ENCODE measurements at regions not wholly inside any gene's neighbourhood (a gene's known extent, or its start where the extent isn't known, plus 50 kb on each side); places are given as distances from the start of the nearest gene placed in this dataset.

DNA sequence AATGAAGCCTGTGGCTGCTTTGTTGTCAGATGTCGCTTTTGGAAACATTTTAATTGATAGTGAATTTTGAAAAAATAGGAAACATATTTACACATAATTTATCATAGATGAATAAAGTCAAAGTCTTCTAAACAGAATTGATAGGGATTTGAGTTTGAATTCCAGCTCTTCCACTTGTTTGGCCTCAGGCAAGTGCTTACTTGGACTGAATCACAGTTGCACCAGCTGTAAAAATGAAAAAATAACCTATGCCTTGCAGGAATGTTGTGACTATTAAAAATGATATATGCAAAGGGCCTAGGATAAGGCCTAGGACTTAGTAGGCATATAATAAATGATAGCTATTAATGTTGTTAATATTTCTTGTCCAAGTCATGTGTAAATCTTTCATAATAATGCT, 618.5 kb upstream of the MMS22L start:
- no peak overlapping the region for H3K4me3 ChIP-seq (ENCODE audit: low read depth, low read length)
- TF ChIP-seq, protein P1, sequence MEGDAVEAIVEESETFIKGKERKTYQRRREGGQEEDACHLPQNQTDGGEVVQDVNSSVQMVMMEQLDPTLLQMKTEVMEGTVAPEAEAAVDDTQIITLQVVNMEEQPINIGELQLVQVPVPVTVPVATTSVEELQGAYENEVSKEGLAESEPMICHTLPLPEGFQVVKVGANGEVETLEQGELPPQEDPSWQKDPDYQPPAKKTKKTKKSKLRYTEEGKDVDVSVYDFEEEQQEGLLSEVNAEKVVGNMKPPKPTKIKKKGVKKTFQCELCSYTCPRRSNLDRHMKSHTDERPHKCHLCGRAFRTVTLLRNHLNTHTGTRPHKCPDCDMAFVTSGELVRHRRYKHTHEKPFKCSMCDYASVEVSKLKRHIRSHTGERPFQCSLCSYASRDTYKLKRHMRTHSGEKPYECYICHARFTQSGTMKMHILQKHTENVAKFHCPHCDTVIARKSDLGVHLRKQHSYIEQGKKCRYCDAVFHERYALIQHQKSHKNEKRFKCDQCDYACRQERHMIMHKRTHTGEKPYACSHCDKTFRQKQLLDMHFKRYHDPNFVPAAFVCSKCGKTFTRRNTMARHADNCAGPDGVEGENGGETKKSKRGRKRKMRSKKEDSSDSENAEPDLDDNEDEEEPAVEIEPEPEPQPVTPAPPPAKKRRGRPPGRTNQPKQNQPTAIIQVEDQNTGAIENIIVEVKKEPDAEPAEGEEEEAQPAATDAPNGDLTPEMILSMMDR (conservative IDR thresholded peaks at IDR 0.05; ENCODE audit: low read depth, low read length) = no peak

DNA sequence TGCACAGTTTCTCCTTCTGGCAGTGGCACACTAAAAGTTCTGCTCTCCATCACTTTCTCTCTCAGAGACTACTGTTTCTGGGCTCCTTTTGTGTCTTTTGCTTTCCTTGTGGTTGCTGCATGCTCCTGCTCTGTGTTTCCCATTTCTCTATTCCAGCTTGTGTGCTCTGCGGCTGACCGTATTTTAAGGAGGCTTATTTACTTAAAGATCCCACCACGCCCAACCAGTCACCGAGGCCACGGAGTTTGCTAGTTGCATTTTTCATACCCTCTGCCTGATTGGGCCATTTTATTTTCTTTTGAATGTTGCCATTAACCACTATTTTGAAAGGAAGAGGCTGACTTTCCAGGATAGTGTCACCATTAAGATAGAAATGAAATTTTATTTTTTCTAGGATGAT, 626.4 kb upstream of the MMS22L start:
- no peak for DNase-seq (ENCODE audit: low read depth)
- H3K4me3 ChIP-seq (ENCODE audit: low read depth, low read length) = no peak overlapping the region
- TF ChIP-seq, protein P1 (conservative IDR thresholded peaks at IDR 0.05; ENCODE audit: low read depth, low read length) = no peak

More for the DNA sequence above, 618.5 kb upstream of the MMS22L start:
- DNase-seq (ENCODE audit: low read depth) = no peak

DNA sequence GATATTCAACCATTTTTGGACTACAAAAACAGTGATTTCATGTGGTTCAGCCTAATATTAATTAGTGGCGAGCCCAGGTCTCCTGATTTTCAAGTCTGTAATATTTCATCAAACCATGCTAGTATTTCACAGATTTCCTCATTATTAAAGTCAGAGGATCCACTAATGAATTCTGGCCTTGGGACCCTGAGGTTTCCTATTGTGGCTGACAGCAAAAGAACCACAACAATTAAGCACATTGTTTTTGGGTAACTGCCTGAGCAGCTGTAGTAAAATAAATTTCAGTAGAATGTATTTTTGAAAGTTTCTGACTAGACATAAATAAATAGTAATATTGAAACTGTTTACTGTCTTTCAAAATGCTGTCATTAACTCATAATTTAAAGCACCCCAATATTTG, 630.7 kb upstream of the MMS22L start:
- TF ChIP-seq, protein P1 (conservative IDR thresholded peaks at IDR 0.05; ENCODE audit: low read depth, low read length) = no peak
- no peak overlapping the region for H3K4me3 ChIP-seq (ENCODE audit: low read depth, low read length)
- no peak for DNase-seq (ENCODE audit: low read depth)

DNA sequence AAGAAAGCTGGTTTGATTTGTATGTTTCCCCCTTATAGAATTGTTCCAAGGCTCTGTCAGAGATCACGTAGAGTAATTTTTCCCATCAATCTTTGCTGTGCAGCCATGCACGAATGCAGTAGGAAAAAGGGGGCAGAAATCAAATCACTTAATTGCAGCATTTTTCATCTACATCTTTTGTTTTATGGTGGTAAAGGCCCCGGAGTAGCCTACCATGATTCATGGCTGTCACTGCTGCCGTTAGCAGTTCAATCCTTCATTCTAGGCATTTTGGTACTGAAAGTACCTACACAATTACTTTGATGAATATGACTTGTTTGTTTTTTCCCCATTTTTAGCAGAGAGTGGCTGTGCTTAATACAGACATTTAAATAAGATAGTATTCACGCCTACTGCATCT, 631.9 kb upstream of the MMS22L start:
- TF ChIP-seq, protein P1 (conservative IDR thresholded peaks at IDR 0.05; ENCODE audit: low read depth, low read length) = no peak
- no peak overlapping the region for H3K4me3 ChIP-seq (ENCODE audit: low read depth, low read length)
- no peak for DNase-seq (ENCODE audit: low read depth)

DNA sequence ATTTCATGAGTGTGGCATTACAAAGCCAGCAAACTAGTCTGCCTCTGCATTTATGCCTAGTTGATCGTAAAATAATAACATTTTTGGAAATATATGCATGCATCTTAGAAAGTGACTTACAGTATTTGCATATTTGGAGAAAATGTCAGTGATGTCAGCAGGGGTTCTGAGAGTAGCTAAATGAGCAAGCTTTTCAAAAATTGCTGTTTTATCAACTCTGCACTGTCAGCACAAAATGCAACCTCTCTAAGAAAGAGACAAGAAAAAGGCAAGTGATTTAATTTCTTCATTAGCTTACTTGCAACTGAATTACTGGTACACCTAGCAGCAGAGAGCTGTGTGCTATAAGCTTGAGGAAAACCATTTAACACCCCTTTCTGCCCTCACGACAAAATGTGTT, 632.5 kb upstream of the MMS22L start:
- TF ChIP-seq, protein P1 (conservative IDR thresholded peaks at IDR 0.05; ENCODE audit: low read depth, low read length) = no peak
- no peak for DNase-seq (ENCODE audit: low read depth)
- H3K4me3 ChIP-seq (ENCODE audit: low read depth, low read length) = no peak overlapping the region

DNA sequence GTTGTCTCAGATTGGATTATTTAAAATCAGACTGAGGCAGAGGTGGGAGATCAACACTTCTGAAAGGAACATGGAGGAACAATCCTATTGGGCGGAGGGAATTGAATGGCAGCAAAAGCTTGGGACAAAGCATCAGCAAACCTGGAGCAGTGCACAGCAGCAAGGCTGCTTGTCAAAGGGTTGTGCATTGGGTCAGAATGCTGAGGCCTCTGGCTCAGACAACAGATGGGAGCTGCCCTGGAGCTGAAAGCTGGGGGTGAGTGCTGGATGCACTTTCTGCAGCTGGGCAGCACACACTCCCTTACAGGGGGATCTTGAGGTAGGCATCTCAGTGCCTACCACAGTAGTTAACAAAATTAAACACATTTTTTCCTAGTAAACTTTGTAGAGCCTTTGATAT, 634.4 kb upstream of the MMS22L start:
- TF ChIP-seq, protein P1 (conservative IDR thresholded peaks at IDR 0.05; ENCODE audit: low read depth, low read length) = no peak

DNA sequence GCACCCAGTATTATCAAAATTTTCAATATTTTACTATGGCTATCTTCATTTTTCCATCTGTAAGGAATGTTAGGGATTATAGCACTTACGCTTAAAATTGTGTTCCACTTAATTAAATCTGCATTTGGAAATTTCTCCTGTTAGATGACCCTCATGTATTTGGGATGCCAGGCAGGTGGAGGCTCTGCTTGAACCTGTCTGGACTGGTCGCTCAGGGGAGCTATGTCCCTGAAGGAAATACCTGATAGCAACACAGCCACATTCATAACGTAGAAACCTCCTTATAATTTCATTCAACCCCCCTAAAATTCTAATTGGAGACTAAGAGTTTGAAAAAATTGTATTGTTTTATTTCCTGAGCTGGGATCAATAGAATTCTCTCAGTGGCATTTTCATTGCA, 636.0 kb upstream of the MMS22L start:
- TF ChIP-seq, protein P1 (conservative IDR thresholded peaks at IDR 0.05; ENCODE audit: low read depth, low read length) = no peak

More for the DNA sequence above, 634.4 kb upstream of the MMS22L start:
- H3K4me3 ChIP-seq (ENCODE audit: low read depth, low read length) = no peak overlapping the region
- DNase-seq (ENCODE audit: low read depth) = no peak

More for the DNA sequence above, 636.0 kb upstream of the MMS22L start:
- H3K4me3 ChIP-seq (ENCODE audit: low read depth, low read length) = no peak overlapping the region
- DNase-seq (ENCODE audit: low read depth) = no peak

All from epithelial cell of proximal tubule (primary cell).